ENCODE measurements at regions not wholly inside any gene's neighbourhood (a gene's known extent, or its start where the extent isn't known, plus 50 kb on each side); places are given as distances from the start of the nearest gene placed in this dataset.

GRCh38 chr14:62118461-62118860 is 356.2 kb downstream of the SNAPC1 start:
- Histone ChIP-seq H2BK20ac (ENCODE audit: low read depth, low read length, poor library complexity, severe bottlenecking) (no peak overlapping the region), H3K18ac (ENCODE audit: insufficient read length, low read depth, low read length) (no peak overlapping the region), H3K79me2 (ENCODE audit: insufficient read depth, low read length) (no peaks in the 10 kb centered on the region), H3K9ac (ENCODE audit: extremely low read depth, insufficient read length, low read length) (no peak overlapping the region), H2AK5ac (ENCODE audit: insufficient read length, low read length) (no peak overlapping the region), H3K4me2 (ENCODE audit: insufficient read depth, insufficient read length, low read length) (no peak overlapping the region), H3K27ac (ENCODE audit: insufficient read length, low read depth, low read length) (no peak overlapping the region), H3K79me1 (ENCODE audit: insufficient read depth, low read depth, low read length, poor library complexity, severe bottlenecking) (no peaks in the 10 kb centered on the region), H3K4ac (ENCODE audit: low read depth, low read length) (no peak overlapping the region), H2BK12ac (ENCODE audit: insufficient read length, low read depth, low read length) (no peak overlapping the region), H2BK5ac (ENCODE audit: insufficient read length, low read length) (no peak overlapping the region), H2BK120ac (ENCODE audit: low read depth, low read length, poor library complexity, severe bottlenecking) (no peak overlapping the region), H3K23ac (ENCODE audit: insufficient read length, low read depth, low read length) (no peak overlapping the region), H3K23me2 (ENCODE audit: insufficient read length, low read depth, low read length, poor library complexity, severe bottlenecking) (peaks cover 8% of the 10 kb centered on the region), H4K91ac (ENCODE audit: insufficient read length, low read depth, low read length) (no peak overlapping the region), H3T11ph (ENCODE audit: low read length) (no peak overlapping the region), H3K9me3 (ENCODE audit: control insufficient read depth, low read depth, low read length) (no peaks in the 10 kb centered on the region), H4K20me1 (ENCODE audit: control insufficient read depth, insufficient read depth, insufficient read length) (no peaks in the 10 kb centered on the region), H3K27me3 (ENCODE audit: insufficient read depth, low read length) (peaks cover 9% of the 10 kb centered on the region; the same call in 1 of the 2 replicates), H3K4me1 (ENCODE audit: insufficient read depth, low read length) (no peaks in the 10 kb centered on the region), H3K56ac (ENCODE audit: insufficient read length, low read depth, low read length) (no peak overlapping the region), H2BK15ac (ENCODE audit: low read depth, low read length) (no peak overlapping the region), H4K8ac (replicated peaks; ENCODE audit: insufficient read length, low read depth, low read length) (no peak overlapping the region), H3K14ac (ENCODE audit: insufficient read depth, low read length) (no peak overlapping the region), H2AFZ (ENCODE audit: low read length) (no peak overlapping the region), H4K5ac (ENCODE audit: insufficient read length, low read depth, low read length) (no peak overlapping the region)
- Mint-ChIP-seq H3K27ac (no peak overlapping the region), H3K9me3 (no peaks in the 10 kb centered on the region), H3K4me1 (peaks cover 13% of the 10 kb centered on the region in 2 experiments), H3K27me3 (ENCODE audit: low read depth) (peaks cover 85% of the 10 kb centered on the region), H3K4me3 (no peak overlapping the region), H3K36me3 (ENCODE audit: insufficient read depth in 1 of 3, low read depth in 3 of 3) (no peaks in the 10 kb centered on the region)
- TF ChIP-seq CTCF (conservative IDR thresholded peaks at IDR 0.05), result no peak
- no peak for DNase-seq
- WGBS (ENCODE audit: extremely low coverage, insufficient read length, low lambda C conversion rate), result no CpG with 5 or more reads among the region's 4 CpGs

Data from H9 (cell line).